Lower lobe of right lung (tissue), 2 donors: ENCODE measurements at regions not wholly inside any gene's neighbourhood (a gene's known extent, or its start where the extent isn't known, plus 50 kb on each side); places are given as distances from the start of the nearest gene placed in this dataset.

Experiments used
- ATAC-seq, 2 donors: fragments of 200-7000 bp; cut with Tn5 transposase; one replicate each; pipeline ENCODE4 v1.9.1; 2020 to 2022; ENCODE audit warnings: mild to moderate bottlenecking in 2 of 2, moderate library complexity in 2 of 2
- DNase-seq: peaks from one replicate; pipeline ENCODE4 v3.0.0-alpha.2; 2020
- H3K27ac ChIP-seq: fragments of 200-600 bp; one replicate; pipeline ENCODE4 v1.8.0; 2022
- H3K27me3 ChIP-seq: fragments of 200-600 bp; one replicate; pipeline ENCODE4 v1.8.0; 2022; ENCODE audit warnings: low read depth
- H3K36me3 ChIP-seq: fragments of 200-600 bp; one replicate; pipeline ENCODE4 v1.8.0; 2022; ENCODE audit warnings: mild to moderate bottlenecking
- H3K4me1 ChIP-seq: fragments of 200-600 bp; one replicate; pipeline ENCODE4 v1.8.0; 2022
- H3K4me3 ChIP-seq: fragments of 200-600 bp; one replicate; pipeline ENCODE4 v1.8.0; 2022; ENCODE audit warnings: mild to moderate bottlenecking
- H3K9me3 ChIP-seq: fragments of 200-600 bp; one replicate; pipeline ENCODE4 v1.8.0; 2022
- intact Hi-C: fragments of 100-400 bp; cut with DNase I; formaldehyde crosslinking; loops from one replicate; pipeline ENCODE4 v1.11.0; 2022
- TF ChIP-seq, protein P1 (sequence below): fragments of 200-600 bp; IDR thresholded peaks from one replicate; pipeline ENCODE4 v1.8.0; 2022; ENCODE audit warnings: antibody characterized with exemption, mild to moderate bottlenecking
- donor health status: DM: no; HTN: yes; CAD: no; lungs with severe emphysema.

DNA sequence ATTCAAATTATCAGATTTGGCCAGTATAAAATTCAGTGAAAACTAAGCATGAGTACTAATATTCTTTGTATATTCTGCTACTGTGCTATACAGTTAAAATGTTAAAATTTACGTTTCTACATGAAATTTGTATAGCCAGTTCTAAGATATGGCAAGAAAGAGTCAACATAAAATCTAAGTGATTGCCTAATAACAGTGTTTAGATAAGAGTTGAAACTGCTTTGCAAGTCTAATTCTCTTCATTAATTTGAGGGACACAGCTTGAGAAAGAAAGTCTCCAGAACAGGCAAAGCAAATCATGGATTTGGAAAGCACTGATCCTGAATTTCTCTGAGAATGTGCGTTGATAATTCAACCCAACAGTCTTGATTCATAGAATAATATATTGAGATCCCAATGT is 630.9 kb upstream of the USP24 start:
- ATAC-seq = no peak
- H3K36me3 ChIP-seq = no peaks in the 10 kb centered on the region
- TF ChIP-seq, protein P1, sequence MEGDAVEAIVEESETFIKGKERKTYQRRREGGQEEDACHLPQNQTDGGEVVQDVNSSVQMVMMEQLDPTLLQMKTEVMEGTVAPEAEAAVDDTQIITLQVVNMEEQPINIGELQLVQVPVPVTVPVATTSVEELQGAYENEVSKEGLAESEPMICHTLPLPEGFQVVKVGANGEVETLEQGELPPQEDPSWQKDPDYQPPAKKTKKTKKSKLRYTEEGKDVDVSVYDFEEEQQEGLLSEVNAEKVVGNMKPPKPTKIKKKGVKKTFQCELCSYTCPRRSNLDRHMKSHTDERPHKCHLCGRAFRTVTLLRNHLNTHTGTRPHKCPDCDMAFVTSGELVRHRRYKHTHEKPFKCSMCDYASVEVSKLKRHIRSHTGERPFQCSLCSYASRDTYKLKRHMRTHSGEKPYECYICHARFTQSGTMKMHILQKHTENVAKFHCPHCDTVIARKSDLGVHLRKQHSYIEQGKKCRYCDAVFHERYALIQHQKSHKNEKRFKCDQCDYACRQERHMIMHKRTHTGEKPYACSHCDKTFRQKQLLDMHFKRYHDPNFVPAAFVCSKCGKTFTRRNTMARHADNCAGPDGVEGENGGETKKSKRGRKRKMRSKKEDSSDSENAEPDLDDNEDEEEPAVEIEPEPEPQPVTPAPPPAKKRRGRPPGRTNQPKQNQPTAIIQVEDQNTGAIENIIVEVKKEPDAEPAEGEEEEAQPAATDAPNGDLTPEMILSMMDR = no peak
- intact Hi-C loops = no loop called here
- no peaks in the 10 kb centered on the region for H3K27me3 ChIP-seq
- H3K9me3 ChIP-seq = no peaks in the 10 kb centered on the region
- no peak overlapping the region for H3K27ac ChIP-seq
- no peak for DNase-seq
- no peaks in the 10 kb centered on the region for H3K4me1 ChIP-seq
- no peak overlapping the region for H3K4me3 ChIP-seq

DNA sequence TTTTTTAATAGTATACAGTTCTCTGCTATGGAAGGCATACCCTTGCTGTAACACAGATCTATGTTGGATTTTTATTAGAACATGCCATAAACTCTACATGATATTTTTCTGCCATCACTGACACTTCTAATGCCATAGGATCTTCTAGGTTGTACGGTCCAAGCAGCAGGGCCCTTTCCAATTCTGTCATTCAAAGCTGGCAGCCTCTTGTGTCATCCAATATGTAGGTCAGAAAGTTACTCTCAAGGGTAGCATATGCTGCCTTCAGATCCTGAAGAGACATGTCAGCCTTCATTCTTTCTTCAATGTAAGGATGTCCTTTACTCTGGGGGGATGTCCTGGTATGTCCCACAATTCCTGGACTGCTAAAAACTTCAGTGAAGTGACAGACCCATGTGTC is 629.2 kb upstream of the USP24 start:
- no peaks in the 10 kb centered on the region for H3K4me1 ChIP-seq
- no peaks in the 10 kb centered on the region for H3K9me3 ChIP-seq
- no peaks in the 10 kb centered on the region for H3K27me3 ChIP-seq
- no peak for DNase-seq
- TF ChIP-seq, protein P1 = no peak
- ATAC-seq = no peak
- no peak overlapping the region for H3K4me3 ChIP-seq
- intact Hi-C loops = no loop called here
- no peak overlapping the region for H3K27ac ChIP-seq
- H3K36me3 ChIP-seq = no peaks in the 10 kb centered on the region

DNA sequence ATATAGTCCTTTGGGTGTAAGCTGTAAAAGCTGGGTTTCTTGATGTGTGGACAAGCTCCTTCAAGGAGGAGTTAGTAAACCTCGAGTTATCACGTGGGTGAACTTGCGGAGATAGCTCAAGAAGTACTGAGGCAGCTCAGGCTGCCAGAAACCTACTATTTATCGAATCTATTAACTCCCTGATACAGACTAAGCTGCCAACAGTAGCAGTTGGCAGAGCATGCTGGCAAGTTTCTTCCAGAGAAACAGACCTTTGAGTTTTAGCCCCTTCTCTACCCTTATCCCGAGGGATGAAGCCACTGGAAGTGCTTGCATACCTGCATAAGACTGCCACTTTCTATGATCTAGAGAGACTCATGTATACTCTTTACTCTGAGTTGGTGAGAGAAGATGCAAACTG is 624.5 kb upstream of the USP24 start:
- no peak overlapping the region for H3K4me3 ChIP-seq
- H3K4me1 ChIP-seq = no peaks in the 10 kb centered on the region
- H3K36me3 ChIP-seq = no peaks in the 10 kb centered on the region
- H3K9me3 ChIP-seq = no peaks in the 10 kb centered on the region
- intact Hi-C loops = no loop called here
- H3K27me3 ChIP-seq = no peaks in the 10 kb centered on the region
- TF ChIP-seq, protein P1 = no peak
- DNase-seq = no peak
- ATAC-seq = no peak
- H3K27ac ChIP-seq = no peak overlapping the region

DNA sequence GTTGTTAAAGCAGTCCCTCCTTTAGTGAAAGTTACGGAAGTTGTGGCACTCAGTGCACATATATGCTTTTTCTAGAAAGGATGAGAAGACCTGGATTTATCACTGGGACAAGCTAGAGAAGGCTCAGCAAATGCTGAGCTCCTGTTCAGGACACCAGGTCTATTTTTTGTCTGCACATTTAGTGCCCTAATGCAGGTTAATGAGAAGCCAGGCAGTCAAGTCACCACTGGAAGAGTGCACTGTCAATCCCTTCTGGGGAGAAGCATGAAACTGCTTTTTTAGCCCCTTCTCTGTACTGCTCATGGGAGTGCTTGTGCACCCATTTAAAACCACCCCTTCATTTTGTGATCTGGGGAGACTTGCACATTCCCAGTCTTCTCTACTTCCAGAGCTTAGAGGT is 624.1 kb upstream of the USP24 start:
- ATAC-seq (no peak), DNase-seq (no peak)
- no peaks in the 10 kb centered on the region for H3K27me3 ChIP-seq
- no peaks in the 10 kb centered on the region for H3K4me1 ChIP-seq
- no peak overlapping the region for H3K27ac ChIP-seq
- intact Hi-C loops = no loop called here
- TF ChIP-seq, protein P1 = no peak
- no peak overlapping the region for H3K4me3 ChIP-seq
- H3K9me3 ChIP-seq = no peaks in the 10 kb centered on the region
- no peaks in the 10 kb centered on the region for H3K36me3 ChIP-seq

DNA sequence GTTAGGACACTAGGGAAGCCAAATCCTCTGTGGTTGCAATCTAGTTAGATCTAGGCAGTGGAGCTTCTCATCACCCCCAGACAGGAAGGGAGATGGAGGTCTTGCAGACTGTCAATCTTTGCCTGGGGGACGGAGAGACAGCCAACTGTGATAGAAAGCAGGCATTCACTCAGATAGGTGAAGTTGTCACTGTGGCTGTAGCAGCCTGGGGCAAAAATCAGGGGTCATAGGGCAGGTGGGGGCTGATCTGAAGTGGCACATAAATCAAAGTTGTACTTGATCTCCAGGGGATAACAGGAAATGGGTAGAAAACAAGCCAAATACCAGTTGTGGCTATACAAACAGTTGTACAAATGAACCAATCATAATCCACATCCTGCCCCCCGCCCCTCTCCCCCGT is 620.9 kb upstream of the USP24 start:
- intact Hi-C loops = no loop called here
- Histone ChIP-seq H3K27ac (no peak overlapping the region), H3K4me1 (no peaks in the 10 kb centered on the region), H3K4me3 (no peak overlapping the region), H3K27me3 (no peaks in the 10 kb centered on the region), H3K36me3 (no peaks in the 10 kb centered on the region), H3K9me3 (no peaks in the 10 kb centered on the region)
- TF ChIP-seq, protein P1 = no peak
- ATAC-seq (no peak), DNase-seq (no peak)

DNA sequence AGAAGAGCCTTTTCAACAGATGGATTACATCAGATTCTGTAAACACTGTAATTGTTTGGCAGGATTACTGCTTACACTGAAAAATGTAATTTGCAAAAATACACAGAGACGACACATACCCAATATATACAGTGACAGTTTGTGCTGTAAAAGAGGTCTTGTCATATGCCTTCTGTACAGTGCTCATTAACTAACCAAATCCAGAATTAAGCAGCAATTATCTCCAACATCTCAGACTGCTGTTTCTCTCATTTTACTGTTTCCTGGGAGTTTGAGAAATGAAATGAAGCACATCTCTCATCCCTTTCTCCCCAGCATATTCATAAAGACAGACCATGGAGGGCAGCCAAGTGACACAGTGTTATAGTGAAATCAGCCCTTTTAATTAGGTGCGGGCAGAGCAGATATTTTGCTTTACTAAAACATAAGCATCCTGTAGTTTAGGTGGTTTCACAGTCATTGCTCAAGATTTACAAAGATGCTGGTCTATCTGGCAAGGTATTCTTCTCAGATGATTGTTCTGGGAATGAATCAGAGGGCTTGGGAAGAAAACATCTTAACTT is 618.4 kb upstream of the USP24 start:
- Histone ChIP-seq H3K27ac (no peak overlapping the region), H3K36me3 (no peaks in the 10 kb centered on the region), H3K4me3 (no peak overlapping the region), H3K27me3 (no peaks in the 10 kb centered on the region), H3K9me3 (no peaks in the 10 kb centered on the region), H3K4me1 (no peaks in the 10 kb centered on the region)
- DNase-seq (no peak), ATAC-seq (no peak)
- TF ChIP-seq, protein P1 = no peak
- intact Hi-C loops = no loop called here
